Mononuclear cell (primary cell): ENCODE measurements at regions not wholly inside any gene's neighbourhood (a gene's known extent, or its start where the extent isn't known, plus 50 kb on each side); places are given as distances from the start of the nearest gene placed in this dataset.

ENCODE experiments used
- H3K27me3 ChIP-seq: 2 replicates; pipeline ENCODE4 v1.6.0; 2011; ENCODE audit warnings: low read length, control low read depth; ENCODE audit not compliant: insufficient read depth
- H3K4me1 ChIP-seq: 2 replicates; pipeline ENCODE4 v1.5.1; 2011; ENCODE audit warnings: mild to moderate bottlenecking, low read length, control low read depth; ENCODE audit not compliant: insufficient read depth
- H3K4me3 ChIP-seq: 2 replicates; pipeline ENCODE4 v1.5.1; 2011; ENCODE audit warnings: mild to moderate bottlenecking, low read length, moderate library complexity
- H3K9me3 ChIP-seq: 2 replicates; pipeline ENCODE4 v1.5.1; 2011; ENCODE audit warnings: low read depth, mild to moderate bottlenecking, control low read depth, low read length

DNA sequence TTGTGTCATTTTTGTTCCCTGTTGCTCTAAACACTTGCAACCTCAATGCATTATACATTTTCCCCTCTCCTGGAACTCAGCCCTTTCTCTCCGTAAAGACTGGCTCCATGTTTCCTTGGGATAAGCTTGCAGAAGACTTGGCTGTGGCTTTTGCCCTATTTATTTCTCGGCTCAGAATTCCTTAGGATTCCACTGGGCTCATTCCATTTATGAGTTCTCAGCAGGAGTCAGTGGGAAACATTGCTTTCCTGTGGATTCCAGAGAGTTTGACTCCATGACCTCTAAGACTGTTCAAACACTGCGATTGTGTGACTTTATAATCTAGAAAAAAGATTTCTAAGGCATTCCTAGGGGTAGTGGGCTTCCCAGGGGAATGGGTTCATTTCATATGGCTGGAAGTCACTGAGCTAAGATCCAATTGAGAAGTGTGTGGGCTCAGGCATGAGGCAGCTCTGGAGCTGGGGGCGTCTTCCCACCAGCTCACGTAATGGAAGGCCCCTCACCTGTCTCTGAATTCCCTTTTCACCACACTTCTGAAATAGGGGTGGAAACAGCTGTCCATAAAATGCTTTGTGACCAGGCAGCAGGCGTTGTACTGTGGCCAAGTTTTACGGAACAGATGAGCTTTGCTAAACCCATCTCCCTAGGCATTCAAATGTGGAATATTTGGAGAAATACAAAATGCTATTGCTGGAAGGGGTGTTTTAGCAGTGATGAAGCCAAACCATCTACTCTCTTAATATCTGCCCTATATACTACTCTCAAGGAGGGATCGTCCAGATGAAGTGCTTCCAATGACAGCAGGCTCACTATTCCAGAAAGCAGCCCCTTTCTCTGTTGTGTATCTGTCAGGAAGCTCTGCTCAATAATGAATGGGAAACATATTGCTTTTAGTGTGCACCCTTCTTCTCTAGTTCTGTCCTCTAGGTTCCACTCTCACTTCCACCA lies 91.8 kb upstream of the BCL6 start:
- no peaks in the 10 kb centered on the region for H3K4me1 ChIP-seq
- no peaks in the 10 kb centered on the region for H3K9me3 ChIP-seq
- H3K27me3 ChIP-seq = no peaks in the 10 kb centered on the region
- H3K4me3 ChIP-seq = no peak overlapping the region

DNA sequence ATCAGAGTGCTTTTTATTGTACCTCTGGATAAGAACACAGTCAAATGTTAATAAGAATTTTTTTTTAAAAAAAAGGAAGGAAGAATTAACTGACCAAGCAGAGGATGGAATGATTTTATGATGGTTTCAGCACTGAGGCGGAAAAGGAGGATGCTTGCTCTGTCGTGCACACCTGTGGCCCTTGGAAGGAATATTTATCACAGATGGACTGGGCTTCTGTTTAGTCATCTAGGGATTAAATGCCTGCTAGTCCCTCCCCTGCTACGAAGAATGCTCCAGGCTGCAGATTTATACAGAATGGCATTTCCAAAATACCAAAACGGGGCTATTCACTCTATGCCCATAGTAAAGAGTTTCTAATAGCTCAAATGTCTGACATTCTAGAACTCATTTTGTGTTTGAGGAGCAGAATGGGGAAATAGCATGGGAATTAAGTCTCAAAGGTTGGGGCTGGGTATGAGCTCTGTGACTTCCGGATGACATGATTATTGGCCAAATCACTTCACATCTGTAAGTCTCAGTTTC lies 92.8 kb upstream of the BCL6 start:
- H3K9me3 ChIP-seq = no peaks in the 10 kb centered on the region
- no peaks in the 10 kb centered on the region for H3K27me3 ChIP-seq
- H3K4me3 ChIP-seq = no peak overlapping the region
- H3K4me1 ChIP-seq = no peaks in the 10 kb centered on the region

DNA sequence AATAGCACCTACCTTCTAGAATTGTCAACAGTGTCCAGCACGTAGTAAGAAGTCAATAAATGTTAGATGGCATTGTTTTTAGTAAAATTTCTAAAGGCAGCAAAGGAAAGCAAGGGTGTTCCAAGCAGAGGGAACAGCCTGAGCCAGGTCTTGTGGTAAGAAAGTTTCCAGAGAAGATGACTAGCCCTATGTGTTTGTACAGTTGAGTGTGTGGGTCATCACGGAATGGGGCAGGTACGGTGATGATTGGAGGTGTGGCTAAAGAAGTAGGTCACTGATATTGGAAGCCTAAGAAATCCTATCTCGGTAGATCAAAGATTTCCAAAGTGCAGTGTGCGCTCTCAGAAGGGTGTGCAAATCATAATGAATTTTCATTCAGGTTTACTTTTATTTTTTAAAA lies 94.2 kb upstream of the BCL6 start:
- Histone ChIP-seq H3K9me3 (no peaks in the 10 kb centered on the region), H3K4me1 (no peaks in the 10 kb centered on the region), H3K27me3 (no peaks in the 10 kb centered on the region), H3K4me3 (no peak overlapping the region)

GRCh38 chr3:187840856-187841255 lies 95.6 kb upstream of the BCL6 start:
- Histone ChIP-seq H3K9me3 (no peaks in the 10 kb centered on the region), H3K4me3 (no peak overlapping the region), H3K4me1 (no peaks in the 10 kb centered on the region)

DNA sequence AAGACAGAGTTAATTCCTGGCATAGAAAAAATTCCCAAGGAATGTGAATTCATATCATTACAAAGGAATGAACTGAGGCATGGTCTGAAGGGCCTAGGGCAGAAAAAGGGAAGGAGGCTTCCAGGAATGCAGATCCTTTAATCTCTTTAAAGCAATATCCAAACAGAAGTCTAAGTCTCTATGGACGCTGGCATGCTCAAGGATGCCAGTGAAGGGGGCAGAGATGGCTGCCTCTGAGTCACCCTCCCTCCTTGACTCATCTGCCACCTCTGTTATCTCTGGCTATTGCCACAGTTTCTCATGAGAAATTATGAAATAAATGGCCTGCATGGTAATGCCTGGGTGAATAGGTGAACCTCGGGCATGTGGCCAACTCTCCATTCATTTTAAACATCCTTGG lies 96.3 kb upstream of the BCL6 start:
- H3K4me1 ChIP-seq = no peaks in the 10 kb centered on the region
- no peaks in the 10 kb centered on the region for H3K9me3 ChIP-seq
- no peaks in the 10 kb centered on the region for H3K27me3 ChIP-seq
- no peak overlapping the region for H3K4me3 ChIP-seq

More at GRCh38 chr3:187840856-187841255, 95.6 kb upstream of the BCL6 start:
- H3K27me3 ChIP-seq = no peaks in the 10 kb centered on the region

GRCh38 chr3:187843654-187844053 lies 98.4 kb upstream of the BCL6 start:
- Histone ChIP-seq H3K27me3 (no peaks in the 10 kb centered on the region), H3K4me1 (peaks cover under 1% of the 10 kb centered on the region), H3K9me3 (no peaks in the 10 kb centered on the region), H3K4me3 (no peak overlapping the region)

GRCh38 chr3:187844708-187845107 lies 99.4 kb upstream of the BCL6 start:
- Histone ChIP-seq H3K9me3 (no peaks in the 10 kb centered on the region), H3K4me3 (no peak overlapping the region), H3K27me3 (no peaks in the 10 kb centered on the region), H3K4me1 (peaks cover 11% of the 10 kb centered on the region)

DNA sequence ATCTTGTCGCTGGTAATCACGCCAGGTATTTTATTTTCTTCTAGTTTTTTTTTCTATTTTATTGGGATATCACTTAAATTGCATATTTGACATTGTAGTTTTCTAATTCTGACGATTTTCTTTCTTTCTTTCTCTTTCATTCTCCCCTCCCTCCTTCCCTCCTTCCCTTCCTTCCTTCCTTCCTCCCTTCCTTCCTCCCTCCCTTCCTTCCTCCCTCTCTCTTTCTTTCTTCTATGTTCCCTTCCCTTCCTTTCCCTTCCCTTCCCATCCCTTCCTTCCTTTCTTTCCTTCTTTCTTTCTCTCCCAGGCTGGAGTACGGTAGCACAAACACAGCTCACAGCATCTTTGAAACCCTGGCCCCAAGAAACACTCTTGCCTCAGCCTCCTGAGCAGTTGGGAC lies 100.6 kb upstream of the BCL6 start:
- Histone ChIP-seq H3K27me3 (no peaks in the 10 kb centered on the region), H3K4me1 (peaks cover 22% of the 10 kb centered on the region), H3K9me3 (no peaks in the 10 kb centered on the region), H3K4me3 (no peak overlapping the region)

DNA sequence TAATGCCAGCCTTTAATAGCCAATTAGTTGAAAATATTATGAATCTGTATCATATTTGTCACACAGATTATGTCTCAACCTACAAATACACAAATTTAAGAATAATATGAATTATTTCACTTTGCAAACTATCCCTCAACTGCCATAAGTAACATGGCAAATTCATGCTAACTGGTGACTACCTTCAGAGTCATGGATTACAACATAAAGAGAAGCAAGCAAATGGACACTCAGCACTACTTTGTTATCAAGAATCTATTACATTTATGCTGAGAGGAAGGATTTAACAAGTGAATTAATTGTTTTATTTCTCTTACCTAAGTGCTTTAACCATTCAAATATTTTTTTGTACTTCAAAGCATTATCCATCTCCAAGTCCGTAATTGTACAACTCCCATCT lies 103.1 kb upstream of the BCL6 start:
- Histone ChIP-seq H3K4me1 (peaks cover 38% of the 10 kb centered on the region), H3K4me3 (no peak overlapping the region), H3K9me3 (no peaks in the 10 kb centered on the region), H3K27me3 (no peaks in the 10 kb centered on the region)

DNA sequence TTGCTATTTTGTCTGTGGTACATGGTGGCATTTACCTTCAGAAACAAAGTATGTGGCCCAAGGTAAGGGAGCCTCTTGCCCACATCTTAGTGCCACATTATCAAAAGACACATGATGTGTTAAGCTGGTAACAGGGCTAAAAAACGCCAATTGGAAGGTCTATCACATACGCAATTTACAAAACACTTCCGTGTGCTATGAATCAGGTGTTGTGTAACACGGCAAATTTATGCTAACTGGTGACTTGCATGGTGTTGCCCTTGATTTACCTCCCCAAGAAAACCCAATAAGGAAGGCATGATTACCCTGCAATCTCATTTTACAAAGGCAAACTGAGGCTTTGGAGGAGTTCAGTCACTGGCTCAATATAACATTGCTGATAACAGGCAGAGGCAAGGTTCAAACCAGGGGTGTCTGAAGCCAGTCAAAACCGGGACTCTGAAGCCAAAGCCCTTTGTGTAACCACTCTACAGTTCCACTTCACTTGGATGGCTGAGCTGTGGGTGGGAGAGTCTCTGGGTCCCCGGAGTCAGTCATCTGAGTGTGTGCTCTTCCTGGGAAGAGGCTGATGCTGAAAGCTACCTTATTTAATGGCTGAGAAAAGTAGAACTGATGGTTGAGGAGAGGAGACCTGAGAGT lies 103.9 kb upstream of the BCL6 start:
- no peaks in the 10 kb centered on the region for H3K27me3 ChIP-seq
- H3K4me1 ChIP-seq = peaks cover 38% of the 10 kb centered on the region
- H3K9me3 ChIP-seq = no peaks in the 10 kb centered on the region
- no peak overlapping the region for H3K4me3 ChIP-seq

GRCh38 chr3:187850258-187850921 lies 105.1 kb upstream of the BCL6 start:
- no peaks in the 10 kb centered on the region for H3K9me3 ChIP-seq
- no peaks in the 10 kb centered on the region for H3K27me3 ChIP-seq
- H3K4me3 ChIP-seq = no peak overlapping the region
- peaks cover 38% of the 10 kb centered on the region for H3K4me1 ChIP-seq

- Histone ChIP-seq H3K4me1 (peaks cover 45% of the 10 kb centered on the region), H3K27me3 (no peaks in the 10 kb centered on the region), H3K4me3 (no peak overlapping the region), H3K9me3 (no peaks in the 10 kb centered on the region)
Measured at GRCh38 chr3:187852842-187853730, 107.8 kb upstream of the BCL6 start.

DNA sequence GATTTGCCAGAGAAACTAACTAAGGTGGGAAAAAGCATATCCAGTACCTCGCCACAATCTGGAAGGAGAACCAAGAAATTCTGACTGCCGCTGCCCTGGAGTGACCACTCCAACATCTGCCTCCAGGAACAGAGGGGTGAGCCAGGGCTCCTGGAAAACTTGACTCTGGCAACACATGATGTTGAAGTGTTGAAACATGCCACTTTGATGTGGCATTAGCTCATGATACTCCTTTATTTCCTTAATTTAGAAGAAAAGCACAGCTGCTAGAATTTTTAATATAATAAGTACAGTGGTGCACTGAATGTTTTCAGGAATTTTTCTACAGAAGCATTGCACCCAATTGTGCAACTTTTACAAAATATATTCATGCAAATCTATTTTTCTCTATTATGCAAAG lies 109.9 kb upstream of the BCL6 start:
- Histone ChIP-seq H3K4me1 (peaks cover 30% of the 10 kb centered on the region), H3K9me3 (no peaks in the 10 kb centered on the region), H3K4me3 (no peak overlapping the region), H3K27me3 (no peaks in the 10 kb centered on the region)

DNA sequence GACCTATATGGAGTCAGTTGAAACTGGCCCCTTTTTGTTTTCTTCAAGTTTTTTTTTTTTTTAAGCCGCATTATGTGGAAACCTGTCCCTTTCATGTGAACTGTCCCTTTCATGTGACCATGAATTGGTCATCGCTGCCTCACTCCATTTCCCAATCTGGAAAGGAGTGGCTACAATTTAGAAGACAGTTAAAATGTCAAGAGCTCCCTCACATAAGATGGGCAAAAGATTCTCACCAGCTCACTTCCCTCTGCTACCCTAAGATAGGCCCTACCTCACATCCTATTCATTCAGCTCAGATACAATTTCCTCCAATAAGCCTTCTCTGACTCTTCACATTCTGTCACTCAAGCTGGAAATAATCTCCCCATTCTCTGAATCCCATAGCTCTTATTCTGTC lies 111.3 kb upstream of the BCL6 start:
- H3K4me3 ChIP-seq = no peak overlapping the region
- H3K9me3 ChIP-seq = no peaks in the 10 kb centered on the region
- peaks cover 15% of the 10 kb centered on the region for H3K4me1 ChIP-seq
- H3K27me3 ChIP-seq = no peaks in the 10 kb centered on the region
